ENCODE measurements at regions not wholly inside any gene's neighbourhood (a gene's known extent, or its start where the extent isn't known, plus 50 kb on each side); places are given as distances from the start of the nearest gene placed in this dataset.

- H3K36me3 ChIP-seq (ENCODE audit: control insufficient read depth, insufficient read depth, low read length) = no peaks in the 10 kb centered on the region
- H3K4me3 ChIP-seq (ENCODE audit: low read depth, low read length) = no peak overlapping the region
- H3K27me3 ChIP-seq (ENCODE audit: control insufficient read depth, insufficient read depth, low read length) = peaks cover 3% of the 10 kb centered on the region
- no peak for DNase-seq (ENCODE audit: low read depth)
- TF ChIP-seq CTCF (IDR thresholded peaks at IDR 0.05; ENCODE audit: insufficient read depth, low read length, poor library complexity, severe bottlenecking) = no peak
Observed at GRCh38 chr6:43877036-43877435, 107.0 kb downstream of the VEGFA start.

GRCh38 chr6:43876602-43877001 is 106.6 kb downstream of the VEGFA start:
- no peak for TF ChIP-seq CTCF (IDR thresholded peaks at IDR 0.05; ENCODE audit: insufficient read depth, low read length, poor library complexity, severe bottlenecking)
- DNase-seq (ENCODE audit: low read depth) = no peak
- peaks cover 3% of the 10 kb centered on the region for H3K27me3 ChIP-seq (ENCODE audit: control insufficient read depth, insufficient read depth, low read length)

GRCh38 chr6:43875849-43876572 is 106.0 kb downstream of the VEGFA start:
- no peak for DNase-seq (ENCODE audit: low read depth)
- Histone ChIP-seq H3K36me3 (ENCODE audit: control insufficient read depth, insufficient read depth, low read length) (no peaks in the 10 kb centered on the region), H3K27me3 (ENCODE audit: control insufficient read depth, insufficient read depth, low read length) (peaks cover 3% of the 10 kb centered on the region), H3K4me3 (ENCODE audit: low read depth, low read length) (no peak overlapping the region)
- TF ChIP-seq CTCF (IDR thresholded peaks at IDR 0.05; ENCODE audit: insufficient read depth, low read length, poor library complexity, severe bottlenecking) = no peak

More at GRCh38 chr6:43876602-43877001, 106.6 kb downstream of the VEGFA start:
- Histone ChIP-seq H3K36me3 (ENCODE audit: control insufficient read depth, insufficient read depth, low read length) (no peaks in the 10 kb centered on the region), H3K4me3 (ENCODE audit: low read depth, low read length) (no peak overlapping the region)

- no peak overlapping the region for H3K4me3 ChIP-seq (ENCODE audit: low read depth, low read length)
- H3K27me3 ChIP-seq (ENCODE audit: control insufficient read depth, insufficient read depth, low read length) = peaks cover 3% of the 10 kb centered on the region
- no peak for DNase-seq (ENCODE audit: low read depth)
- no peak for TF ChIP-seq CTCF (IDR thresholded peaks at IDR 0.05; ENCODE audit: insufficient read depth, low read length, poor library complexity, severe bottlenecking)
- no peaks in the 10 kb centered on the region for H3K36me3 ChIP-seq (ENCODE audit: control insufficient read depth, insufficient read depth, low read length)
Observed at GRCh38 chr6:43874814-43875590, 105.0 kb downstream of the VEGFA start.

- no peak for TF ChIP-seq CTCF (IDR thresholded peaks at IDR 0.05; ENCODE audit: insufficient read depth, low read length, poor library complexity, severe bottlenecking)
Observed at GRCh38 chr6:43873806-43874714, 104.0 kb downstream of the VEGFA start.

More at GRCh38 chr6:43873806-43874714, 104.0 kb downstream of the VEGFA start:
- no peak for DNase-seq (ENCODE audit: low read depth)
- H3K36me3 ChIP-seq (ENCODE audit: control insufficient read depth, insufficient read depth, low read length) = no peaks in the 10 kb centered on the region
- no peak overlapping the region for H3K4me3 ChIP-seq (ENCODE audit: low read depth, low read length)
- H3K27me3 ChIP-seq (ENCODE audit: control insufficient read depth, insufficient read depth, low read length) = peaks cover 3% of the 10 kb centered on the region
